ENCODE measurements at regions not wholly inside any gene's neighbourhood (a gene's known extent, or its start where the extent isn't known, plus 50 kb on each side); places are given as distances from the start of the nearest gene placed in this dataset.
A peak's percentile ranks its signal among the peaks of the same experiment; 100 is the strongest.

DNA sequence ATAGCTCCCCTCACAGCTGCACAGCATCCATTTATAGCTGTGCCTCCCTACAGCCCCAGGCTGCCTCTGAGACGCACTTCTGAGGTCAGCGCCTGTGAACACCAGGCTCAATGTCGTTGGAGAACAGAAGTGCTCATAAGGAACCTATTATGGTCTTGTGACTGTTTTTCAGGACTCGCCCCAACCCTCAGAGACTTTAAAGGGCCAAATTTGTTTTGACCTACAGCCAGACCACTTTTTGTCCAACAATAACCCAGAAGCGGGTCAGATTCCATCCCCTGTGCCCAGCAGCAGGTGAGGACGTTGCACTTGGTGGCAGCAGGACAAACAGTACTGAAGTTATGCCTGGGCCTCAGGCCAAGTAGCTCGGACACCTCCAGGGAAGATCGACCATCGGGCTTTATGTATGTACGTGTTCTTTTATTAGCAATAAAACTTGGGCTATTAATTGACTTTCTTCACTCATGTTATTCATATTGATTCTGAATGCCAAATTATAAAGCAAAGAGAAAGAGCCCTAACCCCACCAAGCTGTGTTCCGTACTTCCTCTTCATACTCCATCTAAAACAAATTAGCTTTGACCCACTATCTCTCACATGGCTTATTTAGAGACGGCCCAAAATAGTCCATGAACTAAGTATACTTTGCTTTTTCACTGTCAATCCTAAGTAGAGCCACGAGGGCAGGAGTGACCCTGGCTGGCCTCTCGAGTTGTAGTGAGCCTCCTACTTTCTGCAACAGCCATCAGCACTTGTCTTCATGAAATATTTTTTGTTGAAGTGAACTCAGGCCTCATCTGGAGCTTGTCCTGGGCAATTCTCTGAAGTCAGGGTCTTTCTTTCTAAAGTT, 92.3 kb upstream of the PAX6 start:
- peak; percentile 26 for DNase-seq (ENCODE audit: low spot score)

DNA sequence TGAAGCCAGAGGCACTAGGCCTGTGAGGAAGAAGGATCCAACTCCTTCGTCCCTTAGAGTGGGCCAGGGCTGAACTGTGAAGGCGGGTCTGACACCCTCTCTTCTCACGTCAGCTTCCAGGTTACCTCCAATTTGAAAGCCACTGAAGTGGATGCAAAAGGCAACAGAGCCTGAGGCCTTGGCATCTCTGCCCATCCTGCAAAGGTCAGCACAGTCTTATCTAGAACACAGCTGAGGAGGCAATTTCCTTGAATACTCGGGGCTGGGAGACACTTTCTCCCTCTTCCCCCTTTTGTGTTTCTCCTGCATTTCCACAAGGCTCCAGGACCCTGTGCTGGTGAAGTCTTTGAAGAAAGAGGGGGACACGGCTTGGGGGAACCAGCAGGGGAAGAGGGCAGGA, 91.6 kb upstream of the PAX6 start:
- DNase-seq (ENCODE audit: low spot score) = no peak

GRCh38 chr11:31895926-31896325, 84.8 kb upstream of the PAX6 start:
- DNase-seq (ENCODE audit: low spot score) = no peak

DNA sequence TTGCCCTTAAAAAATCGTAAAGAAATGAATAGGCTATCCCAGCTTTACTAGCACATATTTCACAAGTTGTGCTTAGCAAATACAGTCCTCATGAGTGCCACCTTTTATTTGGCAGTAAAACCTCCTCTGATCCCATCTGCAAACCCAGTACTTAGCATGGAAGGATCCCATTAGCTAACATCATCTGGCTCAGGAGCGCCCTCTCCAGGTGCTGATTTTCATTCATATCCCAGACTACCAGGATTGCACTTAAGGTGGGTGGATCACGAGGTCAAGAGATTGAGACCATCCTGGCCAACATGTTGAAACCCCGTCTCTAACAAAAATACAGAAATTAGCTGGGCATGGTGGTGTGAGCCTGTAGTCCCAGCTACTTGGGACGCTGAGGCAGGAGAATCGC, 76.1 kb upstream of the PAX6 start:
- DNase-seq (ENCODE audit: low spot score) = no peak

GRCh38 chr11:31884080-31884479, 73.0 kb upstream of the PAX6 start:
- no peak for DNase-seq (ENCODE audit: low spot score)

- no peak for DNase-seq (ENCODE audit: low spot score)
Measured at GRCh38 chr11:31883435-31883834, 72.3 kb upstream of the PAX6 start.

DNA sequence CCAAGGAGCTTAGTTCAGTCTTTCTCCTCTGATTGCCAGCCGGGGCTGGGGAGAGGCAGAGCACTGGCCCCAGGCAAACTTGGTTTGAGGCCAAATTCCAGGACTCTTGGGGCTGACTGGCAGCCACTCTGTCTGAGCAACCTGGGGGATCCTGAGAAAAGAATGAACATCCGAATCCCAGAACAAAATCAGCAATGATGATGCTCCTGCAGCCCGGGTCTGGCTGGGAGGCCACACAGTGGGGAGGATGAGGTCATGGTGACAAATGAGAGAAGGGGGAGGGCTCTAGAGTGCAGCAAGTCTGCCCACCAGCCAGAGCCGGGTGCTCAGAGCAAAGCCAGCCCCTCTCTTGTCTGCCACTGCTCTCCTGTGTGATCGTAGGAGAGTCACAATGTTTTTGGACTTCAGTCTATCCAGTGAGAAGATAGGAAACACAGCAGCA, 71.8 kb upstream of the PAX6 start:
- no peak for DNase-seq (ENCODE audit: low spot score)

DNA sequence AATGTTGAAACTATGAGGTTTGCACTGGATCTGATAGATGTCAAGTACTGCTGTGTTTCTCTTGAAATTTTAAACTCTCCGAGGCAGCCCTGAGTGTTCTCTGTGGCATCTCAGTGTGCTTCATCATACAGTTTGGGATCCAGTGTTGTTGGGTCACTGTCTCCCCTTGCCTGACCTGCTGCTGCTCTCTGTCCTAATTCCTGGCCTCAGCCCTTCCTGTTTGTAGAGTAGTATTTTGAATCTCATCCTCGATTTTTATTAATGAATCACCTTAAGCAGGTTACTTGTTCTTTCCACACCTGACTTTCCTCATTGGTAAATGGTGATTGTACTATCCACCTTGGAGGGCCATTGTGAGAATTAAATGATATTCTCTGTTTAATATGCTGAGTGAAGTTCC, 70.7 kb upstream of the PAX6 start:
- DNase-seq (ENCODE audit: low spot score) = no peak

DNA sequence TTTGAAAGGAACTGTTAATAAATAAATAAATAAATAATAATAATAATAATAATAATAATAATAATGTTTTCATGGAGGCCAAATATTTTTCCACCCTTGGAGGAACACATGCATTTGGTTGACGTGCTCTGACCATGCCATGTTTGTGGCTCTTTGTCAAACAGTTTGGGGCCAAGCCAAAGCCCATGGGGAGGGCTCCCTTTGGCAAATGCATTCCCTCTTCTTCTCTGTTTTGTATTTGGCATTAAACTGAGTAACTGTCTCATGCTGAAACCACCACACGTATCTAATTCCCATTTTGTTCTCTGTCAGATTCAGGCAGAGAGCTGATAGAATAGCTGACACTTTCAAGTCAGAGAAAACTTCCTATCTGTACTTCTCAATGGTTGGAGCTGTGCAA, 68.6 kb upstream of the PAX6 start:
- DNase-seq (ENCODE audit: low spot score) = no peak

- DNase-seq (ENCODE audit: low spot score) = no peak
Measured at GRCh38 chr11:31877863-31878262, 66.7 kb upstream of the PAX6 start.

DNA sequence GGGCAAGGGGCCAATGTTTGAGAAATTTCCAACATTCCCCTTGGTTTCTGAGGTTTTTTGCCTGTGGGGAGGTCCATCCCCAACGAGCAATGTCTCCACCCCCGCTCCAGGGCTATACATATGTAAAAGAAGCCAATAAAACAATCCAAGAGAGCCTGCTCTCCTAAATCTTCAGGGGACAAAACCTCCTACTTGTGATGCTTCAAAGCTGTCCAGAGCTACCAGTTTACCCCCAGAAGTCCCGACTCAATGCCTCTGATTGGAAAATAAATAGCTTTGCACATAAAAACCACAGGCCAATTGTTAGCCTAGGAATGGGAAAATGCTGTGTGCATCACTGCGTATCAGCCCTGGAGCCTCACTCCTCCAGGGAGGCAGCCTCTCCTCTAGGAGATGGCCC, 66.0 kb upstream of the PAX6 start:
- no peak for DNase-seq (ENCODE audit: low spot score)

GRCh38 chr11:31875866-31876560, 64.9 kb upstream of the PAX6 start:
- DNase-seq (ENCODE audit: low spot score) = no peak

DNA sequence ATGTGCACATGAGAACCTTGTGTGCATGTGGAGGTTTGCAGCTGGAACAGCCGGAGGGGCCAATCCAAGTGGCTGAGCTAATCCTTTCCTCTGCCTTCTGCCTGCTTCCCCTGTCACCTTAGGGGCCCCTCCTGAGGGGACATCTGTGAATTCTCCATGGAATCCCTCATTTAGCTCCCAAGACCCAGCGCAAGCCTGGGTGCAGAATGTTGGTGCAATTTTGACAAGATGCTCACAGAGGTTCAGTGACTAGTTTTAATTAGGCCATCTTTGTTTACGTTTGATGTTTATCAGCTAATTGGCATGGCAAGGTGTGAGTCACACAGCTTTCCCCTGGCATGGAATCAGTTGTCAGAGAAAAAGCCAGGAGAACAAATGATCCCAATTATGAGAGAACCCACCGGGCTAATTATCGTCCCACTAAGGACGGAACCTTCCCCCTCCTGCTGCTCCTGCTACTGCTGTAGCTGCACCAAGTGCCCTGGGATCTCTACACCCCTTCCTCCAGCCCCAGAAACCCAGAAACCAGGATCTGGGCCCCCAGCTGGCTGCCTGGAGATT, 63.6 kb upstream of the PAX6 start:
- no peak for DNase-seq (ENCODE audit: low spot score)

GRCh38 chr11:31873124-31873523, 62.0 kb upstream of the PAX6 start:
- DNase-seq (ENCODE audit: low spot score) = no peak

DNA sequence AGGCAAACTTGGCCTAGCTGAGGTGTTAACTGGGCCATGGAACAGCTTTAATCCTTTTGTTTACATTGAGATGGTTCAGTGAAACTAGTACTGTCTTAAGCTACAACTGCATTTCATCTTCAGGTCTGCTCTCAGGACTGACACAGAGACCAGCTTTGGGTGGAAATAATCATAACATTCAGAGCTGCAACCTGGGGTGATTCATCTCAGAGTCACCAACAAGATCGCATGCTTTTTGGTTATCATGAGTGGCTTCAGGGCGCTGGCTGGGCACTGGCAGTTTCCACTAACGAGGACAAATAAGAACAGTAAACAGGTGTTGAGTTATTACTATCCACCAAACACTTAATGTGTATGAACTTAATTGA, 60.9 kb upstream of the PAX6 start:
- no peak for DNase-seq (ENCODE audit: low spot score)

- no peak for DNase-seq (ENCODE audit: low spot score)
Measured at GRCh38 chr11:31871310-31872075, 60.4 kb upstream of the PAX6 start.

- peak; percentile 60 for DNase-seq (ENCODE audit: low spot score)
Measured at GRCh38 chr11:31870609-31871309, 59.6 kb upstream of the PAX6 start.

GRCh38 chr11:31869986-31870385, 58.9 kb upstream of the PAX6 start:
- no peak for DNase-seq (ENCODE audit: low spot score)

DNA sequence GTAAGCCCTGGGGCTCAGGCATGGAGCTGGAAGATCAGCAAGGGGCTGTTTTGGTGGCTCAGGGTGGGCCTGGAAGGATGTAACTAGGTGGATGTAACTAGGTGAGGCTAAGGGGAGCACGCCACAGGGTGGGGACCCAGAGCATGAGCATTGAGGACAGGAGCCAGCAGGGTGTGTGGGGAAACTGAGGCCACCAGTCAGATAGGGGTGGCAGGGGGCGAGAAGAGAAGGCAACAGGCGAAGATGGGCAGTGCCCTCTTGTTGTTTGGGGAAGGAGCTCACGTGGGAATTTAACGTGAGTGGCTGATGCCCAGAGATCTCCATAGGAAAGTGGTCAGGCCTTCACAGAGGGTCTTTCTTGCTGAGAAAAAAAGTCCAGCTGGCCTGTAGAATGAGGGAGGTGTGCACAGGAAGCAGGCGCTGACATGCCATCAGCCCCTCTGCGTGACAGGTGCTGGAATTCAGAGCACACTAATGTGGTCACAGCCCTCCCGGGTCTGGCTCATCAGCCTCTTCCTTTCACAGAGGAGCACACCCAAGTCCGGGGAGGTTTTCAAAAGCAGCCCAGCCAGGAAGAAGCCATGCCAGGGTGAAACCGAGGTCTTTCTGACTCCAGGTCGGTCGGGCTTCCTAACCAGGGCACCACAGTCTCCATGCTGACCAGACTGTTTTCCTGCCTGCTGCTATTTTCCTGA, 54.6 kb upstream of the PAX6 start:
- DNase-seq (ENCODE audit: low spot score) = no peak

- no peak for DNase-seq (ENCODE audit: low spot score)
Measured at GRCh38 chr11:31863170-31863832, 52.2 kb upstream of the PAX6 start.

GRCh38 chr11:31861011-31861410, 49.9 kb upstream of the PAX6 start:
- no peak for DNase-seq (ENCODE audit: low spot score)
